SK-N-MC (cell line): ENCODE measurements at regions not wholly inside any gene's neighbourhood (a gene's known extent, or its start where the extent isn't known, plus 50 kb on each side); places are given as distances from the start of the nearest gene placed in this dataset.

ENCODE experiments used
- EZH2 ChIP-seq: fragments of 200-600 bp; sonication (generic); IDR thresholded peaks from one replicate; pipeline ENCODE4 v1.6.1; 2017; ENCODE audit warnings: antibody characterized with exemption
- FOXP2 ChIP-seq: optimal IDR thresholded peaks from 2 replicates; pipeline ENCODE3; 2011; ENCODE audit warnings: mild to moderate bottlenecking, moderate library complexity; ENCODE audit not compliant: insufficient read depth; ENCODE audit errors: extremely low read length, control extremely low read depth
- POLR2AphosphoS5 ChIP-seq: IDR thresholded peaks from 2 replicates; pipeline ENCODE4 v1.6.1; 2012; ENCODE audit warnings: mild to moderate bottlenecking, low read depth, low read length, borderline replicate concordance

DNA sequence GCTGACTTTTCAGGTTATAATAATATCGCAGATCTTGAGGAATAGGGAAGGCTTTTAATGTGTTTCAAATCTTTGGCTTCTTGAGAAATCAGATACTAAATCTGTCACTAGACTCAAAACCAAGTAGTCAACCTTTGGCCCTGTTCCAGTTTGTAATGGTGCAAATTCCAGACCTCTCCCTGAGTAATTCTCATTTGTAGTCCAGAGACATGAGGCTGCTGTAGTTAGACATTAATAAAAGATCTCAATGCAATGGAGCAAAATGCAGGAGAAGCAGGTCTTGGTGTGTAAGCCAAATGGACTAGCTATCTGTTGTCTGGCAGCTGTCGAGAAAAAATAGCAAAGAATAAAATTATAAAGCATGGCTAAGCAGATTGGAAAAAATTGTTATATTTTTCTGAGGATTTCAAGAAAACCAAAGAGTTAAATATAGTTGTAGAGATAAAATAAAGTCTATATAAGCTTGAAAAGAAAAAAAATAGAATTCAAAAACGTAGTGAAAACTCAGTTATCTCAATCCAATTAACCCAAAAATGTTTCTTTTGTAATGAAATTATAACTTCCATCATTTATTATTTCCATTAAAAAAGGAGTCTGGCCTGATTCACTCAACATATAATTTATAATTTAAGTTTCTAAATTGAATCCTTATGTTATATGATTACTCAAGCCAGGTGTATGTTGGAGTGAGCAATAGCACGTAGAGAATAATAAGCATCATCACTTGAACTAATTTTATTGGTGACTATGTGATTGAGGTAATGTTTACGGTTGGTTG is 161.5 kb upstream of the ADGRB3 start:
- TF ChIP-seq EZH2 (no peak), POLR2AphosphoS5 (no peak), FOXP2 (no peak)
